Endodermal cell (in vitro differentiated cells): ENCODE measurements at regions not wholly inside any gene's neighbourhood (a gene's known extent, or its start where the extent isn't known, plus 50 kb on each side); places are given as distances from the start of the nearest gene placed in this dataset.

ENCODE experiments used
- DNase-seq: peaks from one replicate; pipeline ENCODE4 v3.0.0-alpha.2; 2017
- H3K27ac ChIP-seq: 2 replicates; pipeline ENCODE4 v1.5.1; 2013; ENCODE audit warnings: mild to moderate bottlenecking, low read depth, low read length, moderate library complexity
- H3K27me3 ChIP-seq: 2 replicates; pipeline ENCODE4 v1.6.1; 2013; ENCODE audit warnings: mild to moderate bottlenecking, low read length, moderate library complexity; ENCODE audit not compliant: insufficient read depth, control insufficient read depth, poor library complexity, severe bottlenecking
- H3K36me3 ChIP-seq: 2 replicates; pipeline ENCODE4 v1.7.0; 2013; ENCODE audit warnings: mild to moderate bottlenecking, low read length, moderate library complexity; ENCODE audit not compliant: control insufficient read depth, insufficient read depth
- H3K4me1 ChIP-seq: one replicate; pipeline ENCODE4 v1.7.0; 2013; ENCODE audit warnings: low read length; ENCODE audit not compliant: control insufficient read depth, insufficient read depth
- H3K4me3 ChIP-seq: 2 replicates; pipeline ENCODE4 v1.5.1; 2013; ENCODE audit warnings: mild to moderate bottlenecking, low read length, moderate library complexity
- H3K9ac ChIP-seq: 2 replicates; pipeline ENCODE4 v1.6.1; 2013; ENCODE audit warnings: mild to moderate bottlenecking, low read length, moderate library complexity; ENCODE audit not compliant: poor library complexity, severe bottlenecking; ENCODE audit errors: extremely low read depth
- H3K9me3 ChIP-seq: 2 replicates; pipeline ENCODE4 v1.6.1; 2013; ENCODE audit warnings: mild to moderate bottlenecking, low read length, moderate library complexity; ENCODE audit not compliant: control insufficient read depth
- H3K27ac Mint-ChIP-seq: 2 replicates; pipeline ENCODE4 v1.8.0; 2020; ENCODE audit warnings: mixed read lengths
- H3K27me3 Mint-ChIP-seq: 2 replicates; pipeline ENCODE4 v1.8.0; 2021; ENCODE audit warnings: mild to moderate bottlenecking, mixed read lengths; ENCODE audit not compliant: insufficient read depth
- H3K36me3 Mint-ChIP-seq: 2 replicates; pipeline ENCODE4 v1.8.0; 2020; ENCODE audit warnings: low read depth, mixed read lengths
- H3K4me1 Mint-ChIP-seq: 2 replicates; pipeline ENCODE4 v1.8.0; 2020; ENCODE audit warnings: mixed read lengths
- H3K4me3 Mint-ChIP-seq: 2 replicates; pipeline ENCODE4 v1.8.0; 2020; ENCODE audit warnings: mild to moderate bottlenecking, moderate library complexity, mixed read lengths
- H3K9me3 Mint-ChIP-seq: 2 replicates; pipeline ENCODE4 v1.8.0; 2020; ENCODE audit warnings: mild to moderate bottlenecking, mixed read lengths
- WGBS, 2 experiments: methylation state at CpG; one replicate each; pipeline versions ENCODE4 v1.1.5 to v1.1.7; 2013; ENCODE audit warnings: missing lambda C conversion rate in 2 of 2, mixed read lengths in 1 of 2; ENCODE audit not compliant: insufficient coverage in 1 of 2, insufficient read length in 1 of 2; 5-methylcytosine and 5-hydroxymethylcytosine counted together
- TF ChIP-seq, protein P1 (sequence below): fragments of 200-600 bp; sonication (generic); conservative IDR thresholded peaks from 2 replicates; pipeline ENCODE4 v1.5.0; 2021; ENCODE audit warnings: antibody characterized with exemption, mild to moderate bottlenecking

DNA sequence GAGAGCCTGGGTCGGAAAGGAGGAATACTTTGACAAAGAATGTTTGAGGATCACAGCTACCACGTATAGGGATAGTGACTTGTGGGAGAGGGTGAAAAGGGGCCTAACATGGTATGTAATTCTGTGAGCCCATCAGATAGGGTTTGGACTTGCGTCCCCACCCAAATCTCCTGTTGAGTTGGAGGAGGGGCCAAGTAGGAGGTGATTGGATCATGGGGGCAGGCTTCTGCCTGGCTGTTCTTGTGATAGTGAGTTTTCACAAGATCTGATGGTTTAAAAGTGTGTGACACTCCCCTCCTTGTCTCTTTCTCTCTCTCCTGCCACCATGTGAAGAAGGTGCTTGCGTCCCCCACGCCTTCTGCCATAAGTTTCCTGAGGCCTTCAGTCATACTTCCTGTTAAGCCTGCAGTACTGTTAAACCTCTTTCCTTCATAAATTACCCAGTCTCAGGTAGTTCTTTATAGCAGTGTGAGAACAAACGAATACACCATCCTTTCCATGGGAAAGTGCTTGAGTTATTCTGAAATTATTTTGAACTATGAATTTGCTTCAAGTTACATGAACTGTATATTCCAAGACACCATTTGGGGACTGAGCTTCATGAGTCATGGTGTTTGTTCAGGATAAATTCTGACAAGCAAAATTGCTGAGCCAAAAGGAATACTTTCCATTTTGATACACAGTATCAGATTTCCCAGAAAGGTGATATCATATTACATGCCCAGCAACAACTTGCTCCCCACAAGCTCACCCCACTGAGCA, 68.8 kb upstream of the SSBP2 start:
- no peaks in the 10 kb centered on the region for H3K27me3 ChIP-seq
- no peaks in the 10 kb centered on the region for H3K4me1 ChIP-seq
- Mint-ChIP-seq H3K27me3 (no peaks in the 10 kb centered on the region), H3K4me1 (no peaks in the 10 kb centered on the region), H3K4me3 (no peak overlapping the region), H3K36me3 (no peaks in the 10 kb centered on the region), H3K9me3 (peaks cover 3% of the 10 kb centered on the region), H3K27ac (no peak overlapping the region)
- H3K4me3 ChIP-seq = no peak overlapping the region
- no peaks in the 10 kb centered on the region for H3K36me3 ChIP-seq
- DNase-seq = no peak
- H3K27ac ChIP-seq = no peak overlapping the region
- TF ChIP-seq, protein P1, sequence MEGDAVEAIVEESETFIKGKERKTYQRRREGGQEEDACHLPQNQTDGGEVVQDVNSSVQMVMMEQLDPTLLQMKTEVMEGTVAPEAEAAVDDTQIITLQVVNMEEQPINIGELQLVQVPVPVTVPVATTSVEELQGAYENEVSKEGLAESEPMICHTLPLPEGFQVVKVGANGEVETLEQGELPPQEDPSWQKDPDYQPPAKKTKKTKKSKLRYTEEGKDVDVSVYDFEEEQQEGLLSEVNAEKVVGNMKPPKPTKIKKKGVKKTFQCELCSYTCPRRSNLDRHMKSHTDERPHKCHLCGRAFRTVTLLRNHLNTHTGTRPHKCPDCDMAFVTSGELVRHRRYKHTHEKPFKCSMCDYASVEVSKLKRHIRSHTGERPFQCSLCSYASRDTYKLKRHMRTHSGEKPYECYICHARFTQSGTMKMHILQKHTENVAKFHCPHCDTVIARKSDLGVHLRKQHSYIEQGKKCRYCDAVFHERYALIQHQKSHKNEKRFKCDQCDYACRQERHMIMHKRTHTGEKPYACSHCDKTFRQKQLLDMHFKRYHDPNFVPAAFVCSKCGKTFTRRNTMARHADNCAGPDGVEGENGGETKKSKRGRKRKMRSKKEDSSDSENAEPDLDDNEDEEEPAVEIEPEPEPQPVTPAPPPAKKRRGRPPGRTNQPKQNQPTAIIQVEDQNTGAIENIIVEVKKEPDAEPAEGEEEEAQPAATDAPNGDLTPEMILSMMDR = no peak
- H3K9me3 ChIP-seq = no peaks in the 10 kb centered on the region
- WGBS, 2 experiments = 90 to 100% methylated on average over 2 to 6 of the region's 6 CpGs
- H3K9ac ChIP-seq = no peak overlapping the region

DNA sequence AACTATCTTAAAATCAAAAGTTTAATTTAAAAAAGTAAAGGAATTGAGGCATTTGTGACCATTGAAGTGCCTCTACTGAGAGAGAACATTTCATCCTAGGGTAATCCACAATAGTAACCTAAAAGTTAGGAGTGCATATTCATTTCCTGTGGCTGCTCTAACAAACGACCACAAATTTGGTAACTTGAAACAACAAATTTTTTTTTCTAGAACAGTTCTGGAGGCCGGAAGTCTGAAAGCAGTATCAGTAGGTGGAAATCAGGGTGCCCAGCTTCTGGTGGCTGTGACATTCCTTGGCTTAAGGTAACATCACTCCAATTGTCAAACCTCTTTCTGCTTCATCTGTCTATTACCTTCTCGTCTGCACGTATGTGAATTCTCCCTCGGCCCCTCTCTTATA, 67.1 kb upstream of the SSBP2 start:
- Histone ChIP-seq H3K27me3 (no peaks in the 10 kb centered on the region), H3K9ac (no peak overlapping the region), H3K4me3 (no peak overlapping the region), H3K36me3 (no peaks in the 10 kb centered on the region), H3K9me3 (no peaks in the 10 kb centered on the region), H3K4me1 (no peaks in the 10 kb centered on the region), H3K27ac (no peak overlapping the region)
- WGBS, 2 experiments = 89 to 92% methylated on average over 5 of the region's 5 CpGs
- TF ChIP-seq, protein P1 = no peak
- Mint-ChIP-seq H3K27me3 (no peaks in the 10 kb centered on the region), H3K36me3 (no peaks in the 10 kb centered on the region), H3K27ac (no peak overlapping the region), H3K4me1 (no peaks in the 10 kb centered on the region), H3K4me3 (no peak overlapping the region), H3K9me3 (peaks cover 3% of the 10 kb centered on the region)
- DNase-seq = no peak

DNA sequence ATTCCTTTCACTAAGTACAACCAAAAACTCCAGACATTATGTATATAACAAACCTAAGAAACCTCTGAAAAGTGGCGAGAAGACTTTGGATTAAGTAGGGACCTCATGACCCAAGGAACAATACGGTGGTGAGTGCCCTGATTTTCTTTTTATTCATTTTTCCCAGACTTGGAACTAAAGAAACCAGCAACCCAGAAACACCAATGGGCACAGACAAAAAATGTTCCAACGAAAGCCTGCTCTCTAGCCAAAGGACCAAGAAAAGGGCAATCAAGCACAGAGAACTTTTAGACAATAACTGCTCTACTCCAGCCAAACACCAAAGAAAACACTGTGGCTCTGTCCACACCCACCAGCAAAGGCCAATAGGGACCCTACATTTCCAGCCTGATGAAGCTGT, 66.2 kb upstream of the SSBP2 start:
- no peaks in the 10 kb centered on the region for H3K36me3 ChIP-seq
- Mint-ChIP-seq H3K27ac (no peak overlapping the region), H3K36me3 (no peaks in the 10 kb centered on the region), H3K9me3 (no peaks in the 10 kb centered on the region), H3K4me3 (no peak overlapping the region), H3K4me1 (no peaks in the 10 kb centered on the region), H3K27me3 (no peaks in the 10 kb centered on the region)
- H3K27me3 ChIP-seq = no peaks in the 10 kb centered on the region
- H3K4me1 ChIP-seq = no peaks in the 10 kb centered on the region
- no peak overlapping the region for H3K9ac ChIP-seq
- 88% methylated on average over 3 of the region's 3 CpGs; no CpG with 5 or more reads in 1 of the 2 experiments for WGBS, 2 experiments
- H3K4me3 ChIP-seq = no peak overlapping the region
- H3K27ac ChIP-seq = no peak overlapping the region
- TF ChIP-seq, protein P1 = no peak
- H3K9me3 ChIP-seq = no peaks in the 10 kb centered on the region
- DNase-seq = no peak
